HG03280 (cell line): ENCODE measurements at regions not wholly inside any gene's neighbourhood (a gene's known extent, or its start where the extent isn't known, plus 50 kb on each side); places are given as distances from the start of the nearest gene placed in this dataset.
"Not testable (repeated sequence)": the region's sequence is repeated elsewhere in the genome, so short reads cannot be mapped to it uniquely, and the experiment has no call there.

ENCODE experiments used
- ATAC-seq: cut with Tn5 transposase; IDR thresholded peaks from one replicate; pipeline ENCODE4 v1.9.1; 2021; ENCODE audit warnings: mild to moderate bottlenecking, moderate library complexity; ENCODE audit not compliant: unreplicated experiment

GRCh38 chr10:29189256-29189655, 99.6 kb upstream of the LYZL1 start:
- no peak for ATAC-seq

GRCh38 chr10:29191674-29192073, 97.2 kb upstream of the LYZL1 start:
- no peak for ATAC-seq

- no peak for ATAC-seq
Observed at GRCh38 chr10:29199339-29199738, 89.5 kb upstream of the LYZL1 start.

- ATAC-seq, result no peak
Observed at GRCh38 chr10:29199941-29200679, 88.8 kb upstream of the LYZL1 start.

- no peak for ATAC-seq
Observed at GRCh38 chr10:29202386-29202940, 86.4 kb upstream of the LYZL1 start.

GRCh38 chr10:29203432-29203831, 85.4 kb upstream of the LYZL1 start:
- no peak for ATAC-seq

- ATAC-seq, result no peak
Observed at GRCh38 chr10:29204070-29204800, 84.6 kb upstream of the LYZL1 start.

GRCh38 chr10:29205787-29206186, 83.1 kb upstream of the LYZL1 start:
- ATAC-seq, result no peak

- ATAC-seq, result no peak
Observed at GRCh38 chr10:29208845-29209244, 80.0 kb upstream of the LYZL1 start.

GRCh38 chr10:29209830-29210229, 79.0 kb upstream of the LYZL1 start:
- ATAC-seq, result no peak

- no peak for ATAC-seq
Observed at GRCh38 chr10:29210266-29210868, 78.5 kb upstream of the LYZL1 start.

GRCh38 chr10:29212597-29212996, 76.3 kb upstream of the LYZL1 start:
- no peak for ATAC-seq

GRCh38 chr10:29214551-29214950, 74.3 kb upstream of the LYZL1 start:
- ATAC-seq, result no peak

- no peak for ATAC-seq
Observed at GRCh38 chr10:29217292-29217738, 71.6 kb upstream of the LYZL1 start.

- ATAC-seq, result no peak
Observed at GRCh38 chr10:29223326-29223725, 65.5 kb upstream of the LYZL1 start.

GRCh38 chr10:29224631-29225030, 64.2 kb upstream of the LYZL1 start:
- no peak for ATAC-seq

GRCh38 chr10:29227201-29227600, 61.7 kb upstream of the LYZL1 start:
- no peak for ATAC-seq

GRCh38 chr10:29228562-29228961, 60.3 kb upstream of the LYZL1 start:
- ATAC-seq, result no peak

GRCh38 chr10:29229258-29229705, 59.6 kb upstream of the LYZL1 start:
- no peak for ATAC-seq

GRCh38 chr10:29236910-29237309, 52.0 kb upstream of the LYZL1 start:
- ATAC-seq, result not testable (repeated sequence)

- no peak for ATAC-seq
Observed at GRCh38 chr10:29237786-29238185, 51.1 kb upstream of the LYZL1 start.
